ENCODE measurements at regions not wholly inside any gene's neighbourhood (a gene's known extent, or its start where the extent isn't known, plus 50 kb on each side); places are given as distances from the start of the nearest gene placed in this dataset.

DNA sequence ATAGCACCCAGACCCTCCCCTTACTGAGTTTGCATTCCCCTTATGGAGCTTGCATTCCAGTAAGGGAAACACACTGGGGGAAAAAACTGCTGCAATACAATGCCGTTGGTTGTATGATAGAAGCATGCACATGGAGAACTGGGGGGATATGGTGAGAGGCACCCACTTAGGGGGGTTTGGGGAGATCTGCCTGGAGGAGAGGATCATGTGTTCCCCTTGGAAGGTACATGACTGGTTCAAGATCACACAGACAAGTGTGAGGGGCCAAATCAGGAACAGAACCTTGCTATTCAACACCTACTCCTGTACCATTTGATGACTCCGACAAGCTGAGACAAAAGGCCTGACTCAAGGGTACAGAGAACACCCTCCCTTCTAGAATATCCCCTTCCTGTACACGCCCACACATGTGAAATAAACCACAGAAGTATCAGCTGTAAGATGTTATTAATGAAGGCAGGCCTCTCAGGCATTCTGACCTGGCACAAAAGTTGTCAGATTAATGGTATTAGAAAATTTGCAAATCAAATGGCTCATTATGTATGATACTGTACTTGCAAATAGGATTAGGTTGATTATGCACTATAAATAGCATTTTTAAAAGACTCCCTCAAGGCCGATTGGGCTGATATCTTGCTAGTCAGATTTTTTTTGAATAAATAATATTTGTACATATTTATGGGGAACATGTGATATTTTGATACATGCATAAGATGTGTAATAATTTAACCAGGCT lies 122.2 kb downstream of the NPY start:
- TF ChIP-seq, protein P1, sequence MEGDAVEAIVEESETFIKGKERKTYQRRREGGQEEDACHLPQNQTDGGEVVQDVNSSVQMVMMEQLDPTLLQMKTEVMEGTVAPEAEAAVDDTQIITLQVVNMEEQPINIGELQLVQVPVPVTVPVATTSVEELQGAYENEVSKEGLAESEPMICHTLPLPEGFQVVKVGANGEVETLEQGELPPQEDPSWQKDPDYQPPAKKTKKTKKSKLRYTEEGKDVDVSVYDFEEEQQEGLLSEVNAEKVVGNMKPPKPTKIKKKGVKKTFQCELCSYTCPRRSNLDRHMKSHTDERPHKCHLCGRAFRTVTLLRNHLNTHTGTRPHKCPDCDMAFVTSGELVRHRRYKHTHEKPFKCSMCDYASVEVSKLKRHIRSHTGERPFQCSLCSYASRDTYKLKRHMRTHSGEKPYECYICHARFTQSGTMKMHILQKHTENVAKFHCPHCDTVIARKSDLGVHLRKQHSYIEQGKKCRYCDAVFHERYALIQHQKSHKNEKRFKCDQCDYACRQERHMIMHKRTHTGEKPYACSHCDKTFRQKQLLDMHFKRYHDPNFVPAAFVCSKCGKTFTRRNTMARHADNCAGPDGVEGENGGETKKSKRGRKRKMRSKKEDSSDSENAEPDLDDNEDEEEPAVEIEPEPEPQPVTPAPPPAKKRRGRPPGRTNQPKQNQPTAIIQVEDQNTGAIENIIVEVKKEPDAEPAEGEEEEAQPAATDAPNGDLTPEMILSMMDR (conservative IDR thresholded peaks at IDR 0.05 in 1 of 2, IDR thresholded peaks at IDR 0.05 in 1 of 2; ENCODE audit: low read depth in 1 of 2, low read length in 2 of 2): no peak
- no peak for TF ChIP-seq EZH2 (IDR thresholded peaks at IDR 0.05; ENCODE audit: low read length, missing control alignments)

All from fibroblast of lung (primary cell).